HEK293T (cell line): ENCODE measurements at regions not wholly inside any gene's neighbourhood (a gene's known extent, or its start where the extent isn't known, plus 50 kb on each side); places are given as distances from the start of the nearest gene placed in this dataset.

Experiments
- CTBP1 ChIP-seq: fragments of 450-650 bp; IDR thresholded peaks from 2 replicates; pipeline ENCODE4 v1.6.1; 2016; ENCODE audit warnings: borderline replicate concordance
- HDGF ChIP-seq: fragments of 450-650 bp; IDR thresholded peaks from 2 replicates; pipeline ENCODE4 v1.6.1; 2017; ENCODE audit warnings: antibody characterized with exemption, borderline replicate concordance
- LEF1 ChIP-seq: fragments of 450-650 bp; IDR thresholded peaks from 2 replicates; pipeline ENCODE4 v1.6.1; 2017; ENCODE audit warnings: mild to moderate bottlenecking, borderline replicate concordance
- ZNF384 ChIP-seq: fragments of 450-650 bp; IDR thresholded peaks from 2 replicates; pipeline ENCODE4 v1.6.1; 2016
- TF ChIP-seq, protein P1 (sequence below): fragments of 450-650 bp; IDR thresholded peaks from 2 replicates; pipeline ENCODE4 v1.6.1; 2016

DNA sequence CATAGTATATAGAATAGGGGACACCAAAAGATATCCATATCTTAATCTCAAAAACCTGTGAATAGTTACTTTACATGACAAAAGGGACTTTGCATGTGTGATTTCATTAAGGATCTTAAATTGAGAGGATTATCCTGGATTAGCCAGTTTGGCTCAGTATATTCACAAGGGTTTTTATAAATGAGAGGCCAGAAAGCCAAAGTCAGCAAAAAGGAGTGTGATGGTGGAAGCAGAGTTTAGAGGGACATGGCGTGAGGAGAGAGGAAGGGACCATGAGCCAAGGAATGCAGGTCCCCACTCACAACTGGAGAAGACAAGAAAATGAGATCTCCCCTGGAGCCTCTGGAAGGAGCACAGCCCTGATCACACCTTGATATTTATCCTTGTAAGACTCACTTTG is 648.5 kb upstream of the LCORL start:
- TF ChIP-seq HDGF (no peak), ZNF384 (no peak), LEF1 (no peak), CTBP1 (no peak)
- TF ChIP-seq, protein P1, sequence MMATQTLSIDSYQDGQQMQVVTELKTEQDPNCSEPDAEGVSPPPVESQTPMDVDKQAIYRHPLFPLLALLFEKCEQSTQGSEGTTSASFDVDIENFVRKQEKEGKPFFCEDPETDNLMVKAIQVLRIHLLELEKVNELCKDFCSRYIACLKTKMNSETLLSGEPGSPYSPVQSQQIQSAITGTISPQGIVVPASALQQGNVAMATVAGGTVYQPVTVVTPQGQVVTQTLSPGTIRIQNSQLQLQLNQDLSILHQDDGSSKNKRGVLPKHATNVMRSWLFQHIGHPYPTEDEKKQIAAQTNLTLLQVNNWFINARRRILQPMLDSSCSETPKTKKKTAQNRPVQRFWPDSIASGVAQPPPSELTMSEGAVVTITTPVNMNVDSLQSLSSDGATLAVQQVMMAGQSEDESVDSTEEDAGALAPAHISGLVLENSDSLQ = no peak
